Glutamatergic neuron (in vitro differentiated cells): ENCODE measurements at regions not wholly inside any gene's neighbourhood (a gene's known extent, or its start where the extent isn't known, plus 50 kb on each side); places are given as distances from the start of the nearest gene placed in this dataset.

Experiments used
- DNase-seq: peaks from one replicate; pipeline ENCODE4 v3.0.0; 2022
- H3K27ac Mint-ChIP-seq: one replicate; pipeline ENCODE4 v1.8.0; 2020; ENCODE audit warnings: mild to moderate bottlenecking, mixed read lengths, inconsistent platforms; ENCODE audit not compliant: unreplicated experiment
- H3K27me3 Mint-ChIP-seq: one replicate; pipeline ENCODE4 v1.8.0; 2020; ENCODE audit warnings: mild to moderate bottlenecking, moderate library complexity, mixed read lengths, inconsistent platforms; ENCODE audit not compliant: unreplicated experiment
- H3K36me3 Mint-ChIP-seq: one replicate; pipeline ENCODE4 v1.8.0; 2020; ENCODE audit warnings: mild to moderate bottlenecking, mixed read lengths, inconsistent platforms; ENCODE audit not compliant: unreplicated experiment
- H3K4me1 Mint-ChIP-seq: one replicate; pipeline ENCODE4 v1.8.0; 2020; ENCODE audit warnings: mild to moderate bottlenecking, low read depth, mixed read lengths, inconsistent platforms; ENCODE audit not compliant: unreplicated experiment
- H3K4me3 Mint-ChIP-seq: one replicate; pipeline ENCODE4 v1.8.0; 2020; ENCODE audit warnings: mild to moderate bottlenecking, mixed read lengths, inconsistent platforms; ENCODE audit not compliant: unreplicated experiment
- H3K9me3 Mint-ChIP-seq: one replicate; pipeline ENCODE4 v1.8.0; 2020; ENCODE audit warnings: mild to moderate bottlenecking, moderate library complexity, mixed read lengths, inconsistent platforms; ENCODE audit not compliant: unreplicated experiment
- TF ChIP-seq, protein P1 (sequence below): fragments of 200-600 bp; sonication (generic); IDR thresholded peaks from one replicate; pipeline ENCODE4 v1.5.0; 2021; ENCODE audit not compliant: partially characterized antibody, unreplicated experiment

DNA sequence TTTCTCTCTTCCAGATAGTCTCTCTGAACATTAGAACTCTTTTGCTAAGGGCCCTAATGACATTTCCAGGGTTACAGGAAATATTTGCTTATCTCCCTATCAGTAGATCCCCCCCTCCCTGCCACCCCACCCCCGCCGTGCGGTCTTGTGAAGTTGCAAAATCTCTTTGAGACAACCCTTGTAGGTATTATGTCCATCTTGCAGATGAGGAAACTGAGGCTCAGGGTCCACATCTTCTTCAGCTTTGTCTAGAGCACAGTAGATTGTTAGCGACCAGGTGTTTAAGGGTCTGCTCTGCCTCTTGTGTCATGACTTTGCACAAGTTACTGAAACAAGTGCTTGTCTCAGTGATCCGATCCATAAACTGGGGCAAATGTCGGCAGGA is 65.8 kb upstream of the GATA6 start:
- Mint-ChIP-seq H3K36me3 (peaks cover 5% of the 10 kb centered on the region), H3K27ac (no peak overlapping the region)
- TF ChIP-seq, protein P1, sequence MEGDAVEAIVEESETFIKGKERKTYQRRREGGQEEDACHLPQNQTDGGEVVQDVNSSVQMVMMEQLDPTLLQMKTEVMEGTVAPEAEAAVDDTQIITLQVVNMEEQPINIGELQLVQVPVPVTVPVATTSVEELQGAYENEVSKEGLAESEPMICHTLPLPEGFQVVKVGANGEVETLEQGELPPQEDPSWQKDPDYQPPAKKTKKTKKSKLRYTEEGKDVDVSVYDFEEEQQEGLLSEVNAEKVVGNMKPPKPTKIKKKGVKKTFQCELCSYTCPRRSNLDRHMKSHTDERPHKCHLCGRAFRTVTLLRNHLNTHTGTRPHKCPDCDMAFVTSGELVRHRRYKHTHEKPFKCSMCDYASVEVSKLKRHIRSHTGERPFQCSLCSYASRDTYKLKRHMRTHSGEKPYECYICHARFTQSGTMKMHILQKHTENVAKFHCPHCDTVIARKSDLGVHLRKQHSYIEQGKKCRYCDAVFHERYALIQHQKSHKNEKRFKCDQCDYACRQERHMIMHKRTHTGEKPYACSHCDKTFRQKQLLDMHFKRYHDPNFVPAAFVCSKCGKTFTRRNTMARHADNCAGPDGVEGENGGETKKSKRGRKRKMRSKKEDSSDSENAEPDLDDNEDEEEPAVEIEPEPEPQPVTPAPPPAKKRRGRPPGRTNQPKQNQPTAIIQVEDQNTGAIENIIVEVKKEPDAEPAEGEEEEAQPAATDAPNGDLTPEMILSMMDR: no peak

DNA sequence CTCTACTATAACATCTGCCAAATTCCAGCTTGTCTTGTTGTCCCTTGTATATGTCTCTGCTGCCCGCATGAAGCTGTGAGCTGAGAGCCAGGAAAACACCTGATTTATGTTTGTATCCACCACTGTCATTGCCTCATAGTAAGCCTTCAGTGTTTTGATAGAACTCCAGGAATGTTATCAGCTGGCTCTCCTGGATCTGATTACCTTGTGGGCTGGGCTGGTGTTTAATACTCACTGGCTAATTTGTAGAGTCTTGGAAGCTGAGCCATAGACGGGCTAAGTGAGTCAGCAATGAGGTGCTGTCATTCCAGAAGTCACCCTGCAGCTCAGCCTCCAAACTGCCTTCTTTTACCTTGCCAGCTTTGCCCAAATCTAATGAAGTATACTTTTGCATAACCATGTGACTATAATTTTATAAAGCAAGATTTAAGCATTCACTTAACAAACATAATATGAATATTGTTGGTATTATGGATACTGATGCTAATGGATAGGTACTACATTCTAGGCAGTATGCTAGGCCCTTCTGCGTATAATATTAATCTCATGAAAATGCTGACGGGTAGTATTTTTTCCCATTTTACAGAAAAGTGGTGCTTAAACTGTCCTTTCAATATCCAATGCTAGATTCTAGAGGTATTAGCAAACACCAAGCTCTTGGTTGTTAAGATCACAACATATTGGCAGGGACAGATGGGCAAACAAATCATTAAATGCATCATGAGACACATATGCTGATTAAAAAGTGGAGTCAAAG is 62.7 kb upstream of the GATA6 start:
- no peak overlapping the region for H3K4me3 Mint-ChIP-seq
- H3K9me3 Mint-ChIP-seq: no peaks in the 10 kb centered on the region
- no peak for DNase-seq
- no peaks in the 10 kb centered on the region for H3K36me3 Mint-ChIP-seq
- H3K4me1 Mint-ChIP-seq: peaks cover 9% of the 10 kb centered on the region
- TF ChIP-seq, protein P1: no peak
- no peaks in the 10 kb centered on the region for H3K27me3 Mint-ChIP-seq
- no peak overlapping the region for H3K27ac Mint-ChIP-seq

More for the DNA sequence above, 65.8 kb upstream of the GATA6 start:
- H3K9me3 Mint-ChIP-seq: no peaks in the 10 kb centered on the region
- H3K4me1 Mint-ChIP-seq: peaks cover 2% of the 10 kb centered on the region
- no peak for DNase-seq
- no peaks in the 10 kb centered on the region for H3K27me3 Mint-ChIP-seq
- no peak overlapping the region for H3K4me3 Mint-ChIP-seq

DNA sequence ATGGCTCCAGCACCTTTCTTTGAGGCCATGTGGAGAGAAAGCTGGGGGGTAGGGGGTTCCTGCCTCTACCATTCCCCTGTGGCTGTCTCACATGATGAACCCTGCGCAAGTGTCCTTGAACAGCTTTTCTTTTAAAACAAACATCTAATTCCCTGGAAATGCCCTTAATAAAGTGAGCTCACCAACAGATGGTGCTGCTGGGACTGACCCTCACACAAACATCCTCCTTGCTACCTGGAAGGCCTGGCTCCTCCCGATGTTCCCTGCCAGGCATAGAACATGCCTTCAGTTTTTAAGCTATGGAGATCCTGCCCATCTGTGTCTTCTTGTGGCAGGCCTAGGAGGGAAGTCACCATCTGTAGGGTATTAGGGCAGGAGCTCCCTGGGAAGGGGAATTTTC is 60.7 kb upstream of the GATA6 start:
- Mint-ChIP-seq H3K9me3 (no peaks in the 10 kb centered on the region), H3K36me3 (no peaks in the 10 kb centered on the region), H3K4me1 (peaks cover 9% of the 10 kb centered on the region), H3K27ac (no peak overlapping the region), H3K4me3 (no peak overlapping the region), H3K27me3 (no peaks in the 10 kb centered on the region)
- TF ChIP-seq, protein P1: no peak
- DNase-seq: no peak

DNA sequence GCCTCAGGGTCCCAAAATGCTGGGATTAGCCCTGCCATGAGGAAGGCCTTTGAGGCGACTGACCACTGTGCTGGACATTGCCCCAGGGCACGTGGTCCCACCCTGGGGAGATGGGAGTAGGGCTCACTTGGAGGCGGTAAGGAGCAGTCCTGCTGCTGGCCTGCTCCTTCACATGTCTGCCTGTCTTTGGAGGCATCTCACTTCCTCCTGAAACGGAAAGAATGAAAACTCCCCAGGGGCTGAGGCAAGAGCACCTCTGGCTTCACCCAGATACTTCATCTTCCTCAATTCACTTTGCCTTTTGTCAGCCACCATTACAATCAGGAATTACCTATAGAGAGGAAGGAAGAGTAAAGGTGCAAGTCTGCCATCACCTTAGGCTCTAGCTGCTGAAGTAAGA is 59.9 kb upstream of the GATA6 start:
- peaks cover 9% of the 10 kb centered on the region for H3K4me1 Mint-ChIP-seq
- no peak for DNase-seq
- no peak overlapping the region for H3K27ac Mint-ChIP-seq
- H3K4me3 Mint-ChIP-seq: no peak overlapping the region
- no peaks in the 10 kb centered on the region for H3K9me3 Mint-ChIP-seq
- no peaks in the 10 kb centered on the region for H3K27me3 Mint-ChIP-seq
- TF ChIP-seq, protein P1: no peak
- H3K36me3 Mint-ChIP-seq: no peaks in the 10 kb centered on the region

DNA sequence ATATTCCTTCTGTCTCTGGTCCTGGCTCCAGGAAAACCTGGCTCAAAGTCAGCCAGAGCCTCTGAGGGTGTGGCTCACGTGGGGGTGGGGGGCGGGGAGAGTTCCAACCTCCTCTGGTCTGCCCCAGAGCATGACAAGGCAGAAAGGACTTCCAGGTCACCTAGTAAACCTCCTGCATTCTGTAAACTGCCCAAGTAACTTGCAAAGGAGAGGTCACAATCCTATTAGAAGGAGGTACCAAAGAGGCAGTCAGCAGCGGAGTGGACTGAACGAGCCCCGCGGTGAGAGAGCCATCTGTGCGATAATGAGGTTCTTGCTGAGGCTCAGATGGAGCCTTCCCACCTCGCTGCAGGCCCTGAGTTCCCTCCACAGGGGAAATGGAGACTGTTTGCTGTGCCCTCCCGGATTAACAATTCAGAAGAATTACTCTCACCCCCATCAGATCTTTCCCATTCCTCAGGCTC is 58.9 kb upstream of the GATA6 start:
- H3K4me3 Mint-ChIP-seq: no peak overlapping the region
- H3K27ac Mint-ChIP-seq: peak overlapping the region; percentile 13
- no peaks in the 10 kb centered on the region for H3K9me3 Mint-ChIP-seq
- TF ChIP-seq, protein P1: no peak
- DNase-seq: peak; percentile 36
- no peaks in the 10 kb centered on the region for H3K36me3 Mint-ChIP-seq
- H3K27me3 Mint-ChIP-seq: no peaks in the 10 kb centered on the region
- peaks cover 9% of the 10 kb centered on the region for H3K4me1 Mint-ChIP-seq
